Stomach (tissue), 8 donors: ENCODE measurements at regions not wholly inside any gene's neighbourhood (a gene's known extent, or its start where the extent isn't known, plus 50 kb on each side); places are given as distances from the start of the nearest gene placed in this dataset.

Experiments
- DNase-seq, 2 donors: peaks; one replicate each; pipeline versions ENCODE4 v3.0.0 to v3.0.0-alpha.2; 2013 to 2019
- H3K27ac ChIP-seq, 5 donors: fragments of 200-600 bp in 4 of 5; sonication (generic) in 4 of 5; one replicate each; pipeline ENCODE4 v1.5.1; 2013 to 2019; ENCODE audit warnings: mild to moderate bottlenecking in 1 of 5, moderate library complexity in 1 of 5
- H3K27me3 ChIP-seq, 3 donors: fragments of 200-600 bp; sonication (generic); one replicate each; pipeline ENCODE4 v1.5.1; 2017 to 2019; ENCODE audit warnings: mixed run types in 1 of 3
- H3K36me3 ChIP-seq, 4 donors: fragments of 200-600 bp; sonication (generic); 1 replicate in 3 of 4; 2 replicates in 1 of 4; pipeline ENCODE4 v1.5.1; 2016 to 2019
- H3K4me1 ChIP-seq, 4 donors: fragments of 200-600 bp; sonication (generic); one replicate each; pipeline ENCODE4 v1.5.1; 2016 to 2019
- H3K4me3 ChIP-seq, 4 donors: fragments of 200-600 bp; sonication (generic) in 3 of 4; one replicate each; pipeline ENCODE4 v1.5.1; 2016 to 2019; ENCODE audit warnings: mild to moderate bottlenecking in 1 of 4
- H3K9me3 ChIP-seq, 4 donors: fragments of 200-600 bp; sonication (generic); one replicate each; pipeline ENCODE4 v1.5.1; 2016 to 2019
- EP300 ChIP-seq: sonication (generic); formaldehyde crosslinking; IDR thresholded peaks from one replicate; pipeline ENCODE4 v1.6.1; 2017; ENCODE audit warnings: antibody characterized with exemption
- POLR2A ChIP-seq, 4 donors: fragments of 450-650 bp; IDR thresholded peaks; one replicate each; pipeline ENCODE4 v1.6.1; 2016; ENCODE audit warnings: antibody characterized with exemption in 4 of 4, control low read depth in 2 of 4, mild to moderate bottlenecking in 1 of 4, moderate library complexity in 1 of 4
- POLR2AphosphoS5 ChIP-seq, 3 donors: sonication (generic); formaldehyde crosslinking; IDR thresholded peaks; one replicate each; pipeline ENCODE4 v1.6.1; 2016; ENCODE audit warnings: antibody characterized with exemption in 3 of 3
- WGBS, 5 donors: extraction: QIAGEN DNeasy Blood & Tissue Kit in 3 of 5; methylation state at CpG; one replicate each; pipeline versions ENCODE4 v1.1.5 to v1.1.7; 2013 to 2018; 5-methylcytosine and 5-hydroxymethylcytosine counted together
- intact Hi-C: fragments of 100-400 bp; cut with DNase I; formaldehyde crosslinking; loops from one replicate; pipeline ENCODE4 v1.15.1; 2023; ENCODE audit warnings: low total_unique reads
- TF ChIP-seq, protein P1 (sequence below), 7 experiments: fragments of 450-650 bp in 4 of 7; fragments of 200-600 bp in 3 of 7; sonication (generic) in 3 of 7; IDR thresholded peaks; one replicate each; pipeline ENCODE4 v1.5.1; 2016 to 2019; ENCODE audit warnings: antibody characterized with exemption in 7 of 7, control low read depth in 2 of 7, mild to moderate bottlenecking in 1 of 7
- donor health status: healthy with polysubstance abuse.
- donor health status: Bipolar disorder and iron deficiency.
- donor health status: healthy.

DNA sequence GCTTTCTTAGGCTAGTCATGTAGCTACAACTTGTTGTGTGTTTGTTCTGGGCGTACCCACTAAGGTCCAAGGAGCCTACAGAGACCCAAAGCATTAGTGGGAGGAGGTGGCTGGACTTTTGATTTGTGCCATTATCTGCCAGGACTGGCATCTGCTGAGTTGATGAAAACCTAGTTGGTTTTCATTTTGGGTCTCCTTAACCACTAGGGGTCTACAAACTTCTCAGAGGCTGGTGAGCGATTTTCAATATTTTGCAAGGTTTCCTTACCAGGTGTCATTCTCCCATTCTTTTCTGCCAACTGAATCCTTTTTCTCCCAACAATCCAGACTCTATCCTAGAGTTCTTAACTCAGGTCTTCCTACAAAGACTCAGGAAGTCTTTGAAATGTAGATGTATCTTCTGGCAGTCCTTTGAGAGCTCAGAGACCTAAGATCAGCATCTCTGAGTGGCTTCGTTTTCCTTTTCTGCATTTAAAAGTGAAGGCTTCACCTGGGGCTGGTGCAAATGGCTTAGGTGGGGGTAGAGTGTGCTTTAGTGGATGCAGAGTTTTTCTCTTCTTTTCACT lies 150.0 kb upstream of the RMST start:
- intact Hi-C loops = no loop called here
- Histone ChIP-seq H3K27ac (no peak overlapping the region), H3K36me3 (no peaks in the 10 kb centered on the region), H3K4me1 (no peaks in the 10 kb centered on the region), H3K9me3 (no peaks in the 10 kb centered on the region), H3K27me3 (peaks cover 0 to 19% (median 0%) of the 10 kb centered on the region in 3 donors), H3K4me3 (no peak overlapping the region)
- 60 to 71% (median 67%) methylated on average over 3 of the region's 3 CpGs for WGBS, 5 donors
- DNase-seq = no peak
- no peak for TF ChIP-seq POLR2A (IDR thresholded peaks at IDR 0.05)
- TF ChIP-seq, protein P1, sequence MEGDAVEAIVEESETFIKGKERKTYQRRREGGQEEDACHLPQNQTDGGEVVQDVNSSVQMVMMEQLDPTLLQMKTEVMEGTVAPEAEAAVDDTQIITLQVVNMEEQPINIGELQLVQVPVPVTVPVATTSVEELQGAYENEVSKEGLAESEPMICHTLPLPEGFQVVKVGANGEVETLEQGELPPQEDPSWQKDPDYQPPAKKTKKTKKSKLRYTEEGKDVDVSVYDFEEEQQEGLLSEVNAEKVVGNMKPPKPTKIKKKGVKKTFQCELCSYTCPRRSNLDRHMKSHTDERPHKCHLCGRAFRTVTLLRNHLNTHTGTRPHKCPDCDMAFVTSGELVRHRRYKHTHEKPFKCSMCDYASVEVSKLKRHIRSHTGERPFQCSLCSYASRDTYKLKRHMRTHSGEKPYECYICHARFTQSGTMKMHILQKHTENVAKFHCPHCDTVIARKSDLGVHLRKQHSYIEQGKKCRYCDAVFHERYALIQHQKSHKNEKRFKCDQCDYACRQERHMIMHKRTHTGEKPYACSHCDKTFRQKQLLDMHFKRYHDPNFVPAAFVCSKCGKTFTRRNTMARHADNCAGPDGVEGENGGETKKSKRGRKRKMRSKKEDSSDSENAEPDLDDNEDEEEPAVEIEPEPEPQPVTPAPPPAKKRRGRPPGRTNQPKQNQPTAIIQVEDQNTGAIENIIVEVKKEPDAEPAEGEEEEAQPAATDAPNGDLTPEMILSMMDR (IDR thresholded peaks at IDR 0.05) = no peak
- no peak for TF ChIP-seq POLR2AphosphoS5 (IDR thresholded peaks at IDR 0.05)
- TF ChIP-seq EP300 = no peak

DNA sequence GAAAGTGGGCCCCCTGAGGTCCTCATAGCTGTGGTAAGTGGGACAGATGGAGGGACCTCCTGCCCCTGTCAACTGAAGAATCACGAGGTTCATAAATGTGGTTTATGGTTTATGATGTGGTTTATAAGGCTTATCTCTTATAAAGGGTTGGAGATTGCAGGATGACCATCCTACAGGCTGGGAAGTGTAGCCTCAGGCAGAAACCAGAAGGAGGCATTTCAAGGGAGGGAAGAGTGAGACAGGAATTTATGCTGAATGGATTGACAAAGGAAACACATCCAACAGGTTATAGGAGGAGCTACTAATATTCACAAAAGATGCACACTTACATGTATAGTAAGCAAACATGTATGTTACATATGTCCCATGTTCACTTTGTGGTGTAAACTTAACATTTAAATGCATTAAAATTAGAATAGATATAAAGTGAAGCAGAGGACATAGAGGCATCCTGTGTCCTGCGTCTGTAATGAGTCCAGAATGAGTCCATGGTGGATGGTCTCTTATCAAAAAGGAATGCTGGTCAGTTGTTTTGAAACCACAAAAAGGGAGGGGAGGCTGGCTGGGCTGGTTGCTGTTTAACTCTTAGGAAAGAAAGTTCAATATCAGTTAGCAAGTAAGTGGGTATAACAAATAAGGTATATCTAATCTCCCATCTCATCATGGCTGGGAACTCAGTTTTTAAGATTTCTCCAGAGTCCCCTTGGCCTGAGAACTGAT lies 149.0 kb upstream of the RMST start:
- no peak for DNase-seq
- TF ChIP-seq EP300 = no peak
- no peak for TF ChIP-seq POLR2AphosphoS5 (IDR thresholded peaks at IDR 0.05)
- TF ChIP-seq, protein P1 (IDR thresholded peaks at IDR 0.05) = no peak
- TF ChIP-seq POLR2A (IDR thresholded peaks at IDR 0.05) = no peak
- Histone ChIP-seq H3K27ac (no peak overlapping the region), H3K9me3 (no peaks in the 10 kb centered on the region), H3K36me3 (no peaks in the 10 kb centered on the region), H3K27me3 (peaks cover 0 to 19% (median 0%) of the 10 kb centered on the region in 3 donors), H3K4me1 (no peaks in the 10 kb centered on the region), H3K4me3 (no peak overlapping the region)
- whole genome bisulfite sequencing, 5 donors = 37 to 49% (median 38%) methylated on average over 2 of the region's 2 CpGs
- intact Hi-C loops = no loop called here

DNA sequence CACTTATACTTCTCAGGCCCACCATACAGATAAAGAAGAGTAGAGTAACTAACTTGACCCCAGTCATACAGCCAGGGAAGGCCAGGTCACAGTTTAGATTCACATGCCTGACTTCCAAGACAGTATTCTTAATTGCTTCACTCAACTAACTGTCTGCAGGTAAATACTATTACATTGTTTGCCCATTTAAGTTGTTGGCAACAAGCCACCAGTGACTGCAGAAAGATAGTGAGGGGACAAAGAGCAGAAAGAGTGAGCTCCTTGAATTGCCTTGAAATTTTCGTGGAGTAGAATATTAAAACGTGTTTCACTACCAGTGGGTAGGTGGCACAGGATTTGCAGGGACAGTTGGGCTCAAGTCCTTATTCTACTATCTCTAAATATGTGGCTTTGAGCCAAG lies 146.3 kb upstream of the RMST start:
- no peaks in the 10 kb centered on the region for H3K9me3 ChIP-seq
- H3K4me1 ChIP-seq = no peaks in the 10 kb centered on the region
- H3K27ac ChIP-seq = no peak overlapping the region
- DNase-seq = no peak
- WGBS, 5 donors = 68 to 81% (median 81%) methylated on average over 2 of the region's 2 CpGs
- H3K36me3 ChIP-seq = no peaks in the 10 kb centered on the region
- intact Hi-C loops = no loop called here
- peaks cover 0 to 3% (median 0%) of the 10 kb centered on the region in 3 donors for H3K27me3 ChIP-seq
- TF ChIP-seq EP300 (no peak), POLR2A (IDR thresholded peaks at IDR 0.05) (no peak), POLR2AphosphoS5 (IDR thresholded peaks at IDR 0.05) (no peak)
- TF ChIP-seq, protein P1 (IDR thresholded peaks at IDR 0.05) = no peak
- H3K4me3 ChIP-seq = no peak overlapping the region

DNA sequence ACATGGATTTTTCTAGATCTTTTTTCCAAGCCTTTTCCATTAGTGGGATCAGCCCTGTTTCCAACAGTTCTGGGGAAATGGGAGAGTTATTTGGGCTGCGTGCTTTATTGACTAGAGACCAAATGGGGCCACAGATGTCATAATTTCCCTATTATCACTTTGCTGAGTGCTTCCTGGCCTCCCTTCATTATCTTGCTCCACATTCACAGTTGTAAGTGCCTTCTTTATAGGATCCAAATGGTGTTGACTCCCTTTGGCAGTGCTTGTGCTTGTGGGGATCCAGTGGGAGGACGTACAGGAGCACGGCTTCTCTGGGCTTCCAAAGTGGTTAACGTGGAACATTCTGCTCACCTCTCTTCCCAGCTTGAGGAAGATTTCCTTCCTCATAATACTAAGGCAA lies 141.0 kb upstream of the RMST start:
- intact Hi-C loops = no loop called here

More for the DNA sequence above, 141.0 kb upstream of the RMST start:
- 80 to 86% (median 85%) methylated on average over 4 of the region's 4 CpGs for WGBS, 5 donors
- no peaks in the 10 kb centered on the region for H3K4me1 ChIP-seq
- no peak for DNase-seq
- H3K4me3 ChIP-seq = no peak overlapping the region
- H3K9me3 ChIP-seq = no peaks in the 10 kb centered on the region
- H3K27me3 ChIP-seq = peaks cover 0 to 10% (median 0%) of the 10 kb centered on the region in 3 donors
- no peak for TF ChIP-seq POLR2AphosphoS5 (IDR thresholded peaks at IDR 0.05)
- TF ChIP-seq POLR2A (IDR thresholded peaks at IDR 0.05) = no peak
- TF ChIP-seq, protein P1 (IDR thresholded peaks at IDR 0.05) = no peak
- TF ChIP-seq EP300 = no peak
- H3K36me3 ChIP-seq = no peaks in the 10 kb centered on the region
- no peak overlapping the region for H3K27ac ChIP-seq
